Activated CD4-positive, alpha-beta T cell treated with anti-CD3 and anti-CD28 coated beads, Interleukin-2, amount 50 U/mL, for 48 hours (primary cell): ENCODE measurements at regions not wholly inside any gene's neighbourhood (a gene's known extent, or its start where the extent isn't known, plus 50 kb on each side); places are given as distances from the start of the nearest gene placed in this dataset.

Experiments
- DNase-seq, 2 experiments: peaks; one replicate each; pipeline ENCODE4 v3.0.0-alpha.2; 2020

DNA sequence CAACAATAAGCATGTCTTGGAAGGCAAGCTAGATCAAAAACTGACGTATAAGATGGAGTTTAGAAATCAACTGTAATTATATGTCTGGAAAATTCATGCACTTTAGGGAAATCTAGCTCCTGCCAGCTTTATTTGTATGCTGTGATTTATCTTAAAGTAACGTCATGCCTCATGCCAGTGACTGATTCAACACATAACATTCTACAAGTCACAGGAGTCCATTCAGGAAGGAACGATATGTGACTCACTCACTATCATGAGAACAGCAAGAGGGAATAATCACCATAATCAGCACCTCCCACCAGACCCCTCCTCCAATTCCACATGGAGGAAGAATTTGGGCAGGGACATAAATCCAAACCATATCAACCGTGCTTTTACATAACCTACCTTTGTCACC is 682.4 kb upstream of the ADAMTS5 start:
- no peak for DNase-seq

GRCh38 chr21:27648560-27648959 is 681.7 kb upstream of the ADAMTS5 start:
- DNase-seq = no peak

GRCh38 chr21:27647921-27648320 is 681.0 kb upstream of the ADAMTS5 start:
- DNase-seq = no peak

- no peak for DNase-seq
Measured at GRCh38 chr21:27647401-27647800, 680.5 kb upstream of the ADAMTS5 start.

DNA sequence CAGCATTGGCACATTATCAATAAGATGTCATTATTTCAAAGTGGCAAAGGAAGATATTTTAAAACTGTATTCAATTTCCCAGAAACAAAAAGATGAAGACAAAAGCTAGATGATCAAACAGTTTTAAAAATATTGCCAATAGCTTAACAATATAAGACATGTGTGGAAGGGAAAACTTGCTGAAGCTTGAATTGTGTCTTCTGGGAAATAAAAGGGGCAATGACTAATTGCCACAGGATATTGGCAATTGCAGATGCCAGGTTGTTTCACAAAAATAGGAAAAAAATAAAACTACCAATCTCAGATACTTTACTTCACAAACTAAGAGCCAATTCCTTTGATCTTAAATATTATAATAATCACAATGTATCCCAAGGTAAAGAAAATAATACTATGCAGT is 679.8 kb upstream of the ADAMTS5 start:
- no peak for DNase-seq

- DNase-seq = no peak
Measured at GRCh38 chr21:27646056-27646455, 679.2 kb upstream of the ADAMTS5 start.

DNA sequence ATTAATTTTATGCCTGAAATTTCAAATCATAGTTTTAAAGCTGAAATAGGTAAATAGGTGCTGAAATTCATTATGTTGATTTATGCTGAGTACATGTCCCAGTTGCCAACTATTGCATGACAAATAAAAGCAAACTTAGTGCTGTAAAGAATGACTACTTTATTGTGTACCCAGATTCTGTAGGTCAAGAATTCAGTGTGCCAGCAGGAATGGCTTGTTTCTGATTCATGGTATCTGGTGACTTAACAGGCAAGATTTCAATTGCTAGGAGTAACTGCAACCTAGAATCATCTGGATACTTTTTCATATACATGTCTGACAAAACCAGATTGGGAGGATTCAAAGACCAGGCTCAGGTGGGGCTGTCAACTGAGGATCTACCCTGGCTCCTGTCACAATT is 678.4 kb upstream of the ADAMTS5 start:
- no peak for DNase-seq

GRCh38 chr21:27643326-27643725 is 676.4 kb upstream of the ADAMTS5 start:
- no peak for DNase-seq

DNA sequence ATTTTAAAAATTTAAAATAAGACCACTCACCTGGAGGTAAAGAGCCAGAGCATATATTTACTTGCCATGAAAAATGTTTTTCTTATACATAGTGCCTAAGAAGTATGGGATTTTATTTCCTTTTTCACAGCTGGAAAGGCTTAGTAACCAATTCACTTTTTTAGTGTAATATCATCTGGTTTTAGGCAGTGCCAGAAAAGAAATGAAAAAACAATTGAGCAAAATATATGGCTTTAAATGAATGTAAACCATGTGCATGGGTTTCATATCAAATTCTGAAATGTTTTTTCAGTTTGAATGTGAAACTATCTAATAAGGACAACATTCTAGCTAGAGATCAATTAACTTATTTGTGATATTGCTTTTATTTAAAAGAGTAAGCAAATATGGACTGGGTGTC is 672.4 kb upstream of the ADAMTS5 start:
- DNase-seq = no peak

- no peak for DNase-seq
Measured at GRCh38 chr21:27636656-27637055, 669.8 kb upstream of the ADAMTS5 start.

- DNase-seq = no peak
Measured at GRCh38 chr21:27633631-27634030, 666.7 kb upstream of the ADAMTS5 start.

DNA sequence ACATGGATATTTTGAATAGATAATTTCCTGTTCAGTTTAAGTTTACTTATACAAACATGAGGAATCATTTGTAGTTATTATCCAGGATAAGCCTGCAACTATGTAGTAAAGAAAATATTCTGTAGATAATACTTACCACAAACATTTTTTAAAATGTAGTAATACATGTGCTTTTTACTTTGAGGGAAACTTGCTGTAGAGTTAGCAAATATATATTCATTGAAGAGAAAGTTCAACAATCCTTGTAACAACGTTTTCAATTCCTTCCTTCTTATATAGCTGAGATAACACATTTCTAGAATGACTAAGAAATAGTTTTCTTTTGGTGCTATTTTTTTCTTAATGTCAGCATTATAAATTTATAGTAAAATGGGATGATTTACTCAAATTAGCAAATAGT is 664.6 kb upstream of the ADAMTS5 start:
- DNase-seq = no peak

- DNase-seq = no peak
Measured at GRCh38 chr21:27622631-27623030, 655.7 kb upstream of the ADAMTS5 start.

DNA sequence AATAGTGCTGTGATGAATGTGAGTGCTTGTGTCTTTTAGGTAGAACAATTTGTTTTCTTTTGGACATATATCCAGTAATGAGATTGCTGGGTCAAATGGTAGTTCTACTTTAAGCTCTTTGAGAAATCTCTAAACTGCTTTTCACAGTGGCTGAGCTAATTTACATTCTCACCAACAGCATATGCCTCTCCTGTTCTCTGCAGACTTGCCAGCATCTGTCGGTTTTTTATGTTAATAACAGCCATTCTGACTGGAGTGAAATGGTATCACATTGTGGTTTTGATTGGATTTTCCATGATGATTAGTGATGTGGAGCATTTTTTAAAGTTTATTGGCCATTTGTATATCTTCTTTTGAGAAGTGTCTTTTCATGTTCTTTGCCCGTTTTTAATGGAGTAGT is 647.3 kb upstream of the ADAMTS5 start:
- DNase-seq = no peak

GRCh38 chr21:27606422-27606821 is 639.5 kb upstream of the ADAMTS5 start:
- no peak for DNase-seq

DNA sequence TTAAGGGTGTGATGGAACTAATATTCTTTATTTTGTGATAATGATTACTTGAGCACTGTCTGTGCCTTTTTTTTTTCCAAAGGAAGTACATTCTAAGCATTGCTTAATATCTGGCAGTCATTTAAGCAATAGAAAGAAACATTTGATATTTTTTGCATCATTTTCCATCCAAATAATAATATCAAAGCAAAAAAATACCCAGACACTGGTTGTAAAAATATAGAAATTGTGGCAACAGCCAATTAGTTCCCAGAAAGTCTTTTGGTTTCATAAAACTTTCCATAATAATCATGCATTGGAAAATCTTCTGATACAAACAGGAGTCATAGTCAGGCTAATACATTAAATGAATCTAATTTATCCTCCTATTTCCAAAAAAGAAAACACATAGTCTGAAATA is 629.3 kb upstream of the ADAMTS5 start:
- DNase-seq = no peak

GRCh38 chr21:27595716-27596115 is 628.8 kb upstream of the ADAMTS5 start:
- no peak for DNase-seq

DNA sequence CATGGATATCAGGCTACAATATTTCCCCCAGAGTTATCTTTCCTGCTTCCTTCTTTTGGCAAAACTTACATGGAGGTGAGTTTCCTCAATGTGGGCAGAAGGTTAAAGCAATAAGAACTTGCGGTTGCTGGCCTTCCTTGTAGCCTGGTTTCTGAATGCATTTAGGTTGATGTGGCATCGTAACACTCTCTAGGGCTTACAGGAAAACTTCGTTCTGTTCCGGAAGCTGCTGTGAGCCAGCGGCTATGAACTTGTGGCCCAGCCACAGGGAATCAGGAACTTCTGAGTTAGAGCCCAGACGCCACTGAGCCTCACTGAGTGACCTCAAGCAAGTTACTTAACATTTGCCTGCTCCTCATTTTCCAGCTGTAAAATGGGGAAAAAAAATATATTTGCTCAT is 623.4 kb upstream of the ADAMTS5 start:
- DNase-seq = no peak

- no peak for DNase-seq
Measured at GRCh38 chr21:27589781-27590180, 622.9 kb upstream of the ADAMTS5 start.

DNA sequence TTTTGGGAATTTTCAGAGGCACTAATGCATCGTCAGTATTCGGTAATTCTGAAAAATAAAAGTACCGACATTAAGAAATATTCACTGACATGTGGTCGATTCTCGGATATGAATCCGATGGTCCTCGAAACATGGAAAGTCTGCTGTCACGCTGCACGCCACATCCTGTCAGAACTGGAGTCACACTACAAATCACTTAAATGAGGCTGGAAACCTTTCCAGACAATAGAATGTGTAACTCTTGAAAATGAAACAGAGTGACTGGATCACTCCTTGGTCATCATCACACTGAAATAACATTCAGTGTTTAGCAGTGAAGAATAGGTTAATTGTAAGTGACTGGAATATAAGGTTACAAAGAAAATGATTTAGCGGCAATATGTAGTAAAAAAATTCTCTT is 620.1 kb upstream of the ADAMTS5 start:
- DNase-seq = no peak

- DNase-seq = no peak
Measured at GRCh38 chr21:27586326-27586725, 619.4 kb upstream of the ADAMTS5 start.

- no peak for DNase-seq
Measured at GRCh38 chr21:27584256-27584655, 617.4 kb upstream of the ADAMTS5 start.

DNA sequence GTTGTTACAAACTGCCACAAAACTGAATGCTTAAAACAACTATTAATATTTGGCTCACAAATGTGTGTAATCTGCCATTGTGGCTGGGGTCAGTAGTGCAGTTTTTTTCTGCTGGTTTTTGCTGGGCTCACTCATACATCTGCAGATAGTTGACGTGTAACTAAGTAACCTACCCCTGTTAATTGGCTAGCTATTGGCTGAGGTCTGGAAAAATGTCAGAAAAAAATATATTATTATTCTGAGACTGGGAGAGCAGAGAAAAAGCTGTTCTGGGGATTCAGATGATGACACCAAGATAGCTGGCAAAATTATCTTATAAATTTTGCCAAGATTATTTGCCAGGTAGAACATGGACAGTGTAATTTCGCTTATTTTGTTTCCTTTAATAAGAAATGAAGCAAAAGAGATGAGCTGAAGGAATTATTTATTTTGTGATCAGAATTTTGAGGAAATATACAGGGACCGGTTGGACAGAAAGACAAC is 616.1 kb upstream of the ADAMTS5 start:
- DNase-seq = no peak

DNA sequence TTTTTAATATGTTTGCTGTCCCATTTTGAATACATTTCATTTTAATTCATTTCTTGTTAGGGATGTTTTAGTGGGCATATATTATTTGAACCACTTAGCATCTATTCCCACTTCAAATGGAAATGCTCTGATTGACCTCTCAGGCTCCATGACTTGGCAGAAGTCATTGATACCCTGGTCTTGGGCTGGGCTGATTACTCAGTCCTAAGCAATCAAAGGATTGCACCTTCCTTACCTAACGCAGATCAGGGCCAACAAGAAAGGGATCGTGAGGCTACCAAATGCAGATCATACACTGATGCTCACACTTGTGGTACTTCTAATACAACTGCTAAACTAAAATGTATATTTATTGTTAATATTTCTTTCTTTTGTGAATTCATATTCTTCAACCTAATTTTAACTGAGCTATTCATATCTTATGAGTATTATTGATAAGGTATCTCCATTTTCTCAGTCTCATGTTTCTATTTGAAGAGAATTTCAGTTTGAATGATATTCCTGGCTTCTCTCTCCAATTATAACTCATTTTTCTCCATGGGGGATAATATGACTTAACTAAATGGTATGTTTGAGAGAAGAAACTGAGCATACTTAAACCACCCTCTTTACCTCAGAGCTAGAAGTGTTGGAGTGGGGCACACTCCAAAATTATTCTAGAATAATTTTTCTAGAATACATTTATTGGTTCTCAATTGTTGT is 615.5 kb upstream of the ADAMTS5 start:
- no peak for DNase-seq

DNA sequence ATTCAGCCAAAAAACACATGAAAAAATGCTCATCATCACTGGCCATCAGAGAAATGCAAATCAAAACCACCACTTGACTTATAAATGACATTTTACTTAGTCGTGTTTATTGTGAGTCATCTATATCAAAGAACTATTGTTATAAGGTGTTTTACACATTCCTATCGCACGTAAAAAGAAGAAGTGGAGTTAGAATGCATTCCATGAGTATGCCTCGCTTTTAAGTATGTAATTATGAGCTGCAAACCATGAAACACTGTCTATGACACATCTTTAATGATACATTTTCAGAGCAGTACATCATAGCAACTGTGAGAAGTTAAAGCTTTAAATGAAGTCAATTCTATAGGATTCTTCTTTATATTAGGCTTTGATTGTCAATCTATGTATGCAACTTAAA is 614.3 kb upstream of the ADAMTS5 start:
- no peak for DNase-seq
